Calu3 (cell line): ENCODE measurements at regions not wholly inside any gene's neighbourhood (a gene's known extent, or its start where the extent isn't known, plus 50 kb on each side); places are given as distances from the start of the nearest gene placed in this dataset.

Experiments used
- BruUV-seq: library from RNA; stranded (reverse); fragments of 400-500 nt; replicated peaks from 2 replicates; lab custom pipeline; 2021; lab: Mats Ljungman, UMichigan
- CTCF ChIA-PET: fragments of 300-600 bp; sonication (Branson Sonifier 250); formaldehyde crosslinking; loops from one replicate; lab custom pipeline; 2022; ENCODE audit warnings: antibody characterized with exemption; lab: Charles Lee
- DNase-seq: peaks from one replicate; pipeline ENCODE4 v3.0.0; 2022
- H3K27ac Mint-ChIP-seq: one replicate; pipeline ENCODE4 v1.8.0; 2022; ENCODE audit warnings: mixed read lengths; ENCODE audit not compliant: unreplicated experiment
- H3K27me3 Mint-ChIP-seq: one replicate; pipeline ENCODE4 v1.8.0; 2022; ENCODE audit warnings: mixed read lengths; ENCODE audit not compliant: unreplicated experiment
- H3K36me3 Mint-ChIP-seq: one replicate; pipeline ENCODE4 v1.8.0; 2022; ENCODE audit warnings: mild to moderate bottlenecking, moderate library complexity, mixed read lengths; ENCODE audit not compliant: insufficient read depth, unreplicated experiment
- H3K4me1 Mint-ChIP-seq: one replicate; pipeline ENCODE4 v1.8.0; 2022; ENCODE audit warnings: mild to moderate bottlenecking, low read depth, mixed read lengths; ENCODE audit not compliant: unreplicated experiment
- H3K4me3 Mint-ChIP-seq: one replicate; pipeline ENCODE4 v1.8.0; 2022; ENCODE audit warnings: mild to moderate bottlenecking, low read depth, moderate library complexity, mixed read lengths; ENCODE audit not compliant: unreplicated experiment
- H3K9me3 Mint-ChIP-seq: one replicate; pipeline ENCODE4 v1.8.0; 2022; ENCODE audit warnings: low read depth, mixed read lengths; ENCODE audit not compliant: unreplicated experiment
- CTCF ChIP-seq: fragments of 200-600 bp; IDR thresholded peaks from one replicate; pipeline ENCODE4 v1.8.0; 2022; ENCODE audit warnings: antibody characterized with exemption; ENCODE audit not compliant: unreplicated experiment
- intact Hi-C: fragments of 100-400 bp; cut with micrococcal nuclease; formaldehyde crosslinking; loops from one replicate; pipeline ENCODE4 v1.10.0; 2022; ENCODE audit not compliant: unreplicated experiment

- intact Hi-C loops: no loop called here
- no peak overlapping the region for H3K4me3 Mint-ChIP-seq
- H3K9me3 Mint-ChIP-seq: no peaks in the 10 kb centered on the region
- no peaks in the 10 kb centered on the region for H3K4me1 Mint-ChIP-seq
- CTCF ChIA-PET: interaction anchor here (0.6 kb wide), 2 partner anchors 238 to 496 kb away, joined by 4 to 6 read pairs; no protein-coding TSS in a partner anchor
- no peak for DNase-seq
- no peak for TF ChIP-seq CTCF
- H3K27me3 Mint-ChIP-seq: no peaks in the 10 kb centered on the region
- no peaks in the 10 kb centered on the region for H3K36me3 Mint-ChIP-seq
- H3K27ac Mint-ChIP-seq: no peak overlapping the region
- BruUV-seq: no TSS peak
Observed at GRCh38 chr9:135259273-135259672, 171.8 kb downstream of the OLFM1 start.

GRCh38 chr9:135260221-135261180 lies 173.0 kb downstream of the OLFM1 start:
- TF ChIP-seq CTCF: no peak
- Mint-ChIP-seq H3K4me3 (no peak overlapping the region), H3K27me3 (no peaks in the 10 kb centered on the region), H3K36me3 (no peaks in the 10 kb centered on the region), H3K27ac (no peak overlapping the region), H3K4me1 (no peaks in the 10 kb centered on the region), H3K9me3 (no peaks in the 10 kb centered on the region)
- no peak for DNase-seq
- intact Hi-C loops: no loop called here
- no TSS peak for BruUV-seq
- CTCF ChIA-PET: no interaction called here

GRCh38 chr9:135262248-135262647 lies 174.8 kb downstream of the OLFM1 start:
- TF ChIP-seq CTCF: no peak
- H3K36me3 Mint-ChIP-seq: no peaks in the 10 kb centered on the region
- DNase-seq: no peak
- no TSS peak for BruUV-seq
- H3K4me1 Mint-ChIP-seq: no peaks in the 10 kb centered on the region
- CTCF ChIA-PET: no interaction called here
- H3K27me3 Mint-ChIP-seq: peaks cover 10% of the 10 kb centered on the region
- no peak overlapping the region for H3K4me3 Mint-ChIP-seq
- H3K27ac Mint-ChIP-seq: no peak overlapping the region
- no peaks in the 10 kb centered on the region for H3K9me3 Mint-ChIP-seq
- intact Hi-C loops: no loop called here

GRCh38 chr9:135263511-135263910 lies 176.0 kb downstream of the OLFM1 start:
- intact Hi-C loops: no loop called here
- H3K27me3 Mint-ChIP-seq: peaks cover 10% of the 10 kb centered on the region
- DNase-seq: no peak
- CTCF ChIA-PET: no interaction called here
- H3K4me3 Mint-ChIP-seq: no peak overlapping the region
- H3K4me1 Mint-ChIP-seq: no peaks in the 10 kb centered on the region
- no peaks in the 10 kb centered on the region for H3K36me3 Mint-ChIP-seq
- TF ChIP-seq CTCF: no peak
- H3K27ac Mint-ChIP-seq: no peak overlapping the region
- BruUV-seq: no TSS peak
- no peaks in the 10 kb centered on the region for H3K9me3 Mint-ChIP-seq
